ENCODE measurements at regions not wholly inside any gene's neighbourhood (a gene's known extent, or its start where the extent isn't known, plus 50 kb on each side); places are given as distances from the start of the nearest gene placed in this dataset.
"Not testable (repeated sequence)": the region's sequence is repeated elsewhere in the genome, so short reads cannot be mapped to it uniquely, and the experiment has no call there.

DNA sequence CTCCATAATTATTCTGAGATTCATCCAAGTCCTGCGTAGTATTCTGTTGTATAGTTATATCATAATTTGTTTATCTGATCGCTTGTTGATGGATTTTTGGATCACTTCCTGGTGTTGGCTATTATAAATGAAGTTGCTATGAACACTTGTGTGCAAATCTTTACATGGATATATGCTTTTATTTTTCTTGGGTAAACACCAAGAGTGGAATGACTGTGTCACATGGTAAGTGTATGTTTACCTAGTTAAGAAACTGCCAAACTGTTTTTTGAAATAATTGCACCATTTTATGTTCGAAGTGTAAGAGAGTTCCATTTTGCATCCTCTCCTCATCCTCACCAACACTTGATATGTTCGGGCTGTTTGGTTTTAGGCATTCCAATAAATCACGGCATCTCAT lies 360.4 kb upstream of the FRG2C start:
- H3K4me1 Mint-ChIP-seq, result no peaks in the 10 kb centered on the region
- peaks cover 2% of the 10 kb centered on the region for H3K27me3 Mint-ChIP-seq
- no peaks in the 10 kb centered on the region for H3K36me3 Mint-ChIP-seq
- H3K9me3 Mint-ChIP-seq, result peaks cover 0 to 2% (median 1%) of the 10 kb centered on the region in 3 donors
- no peak overlapping the region for H3K27ac Mint-ChIP-seq
- no peak overlapping the region for H3K4me3 Mint-ChIP-seq

- H3K4me3 Mint-ChIP-seq, result no peak overlapping the region
- peaks cover 2% of the 10 kb centered on the region for H3K27me3 Mint-ChIP-seq
- H3K36me3 Mint-ChIP-seq, result no peaks in the 10 kb centered on the region
- peaks cover 0 to 2% (median 0%) of the 10 kb centered on the region in 3 donors for H3K9me3 Mint-ChIP-seq
- H3K4me1 Mint-ChIP-seq, result no peaks in the 10 kb centered on the region
- H3K27ac Mint-ChIP-seq, result no peak overlapping the region
These were observed 358.2 kb upstream of the FRG2C start for GRCh38 chr3:75305901-75306300.

- H3K4me1 Mint-ChIP-seq, H3K27me3 Mint-ChIP-seq, H3K9me3 Mint-ChIP-seq, H3K4me3 Mint-ChIP-seq, H3K27ac Mint-ChIP-seq, H3K36me3 Mint-ChIP-seq: not testable (repeated sequence)
These were observed 352.8 kb upstream of the FRG2C start for GRCh38 chr3:75311306-75311705.

DNA sequence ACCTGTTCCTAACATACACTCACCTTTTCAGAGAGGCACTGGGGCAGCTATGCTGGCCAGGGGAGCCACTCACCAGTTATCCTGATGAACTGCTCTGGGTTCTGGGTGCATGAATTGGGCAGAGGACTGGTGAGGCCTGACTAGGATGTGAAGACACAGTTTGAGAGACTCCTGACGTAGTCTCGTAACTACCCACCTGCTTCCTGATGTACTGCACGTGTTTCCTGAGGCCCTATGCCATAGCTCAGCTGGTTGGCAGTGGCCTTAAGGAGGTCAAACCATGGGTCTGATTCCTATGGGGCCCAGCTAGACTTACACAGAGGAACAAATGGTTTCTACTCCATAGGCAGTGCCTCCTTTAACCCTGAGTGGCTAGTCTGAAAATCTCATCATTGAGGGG lies 351.7 kb upstream of the FRG2C start:
- not testable (repeated sequence) for H3K4me1 Mint-ChIP-seq, H3K36me3 Mint-ChIP-seq, H3K27me3 Mint-ChIP-seq, H3K27ac Mint-ChIP-seq, H3K4me3 Mint-ChIP-seq, H3K9me3 Mint-ChIP-seq

DNA sequence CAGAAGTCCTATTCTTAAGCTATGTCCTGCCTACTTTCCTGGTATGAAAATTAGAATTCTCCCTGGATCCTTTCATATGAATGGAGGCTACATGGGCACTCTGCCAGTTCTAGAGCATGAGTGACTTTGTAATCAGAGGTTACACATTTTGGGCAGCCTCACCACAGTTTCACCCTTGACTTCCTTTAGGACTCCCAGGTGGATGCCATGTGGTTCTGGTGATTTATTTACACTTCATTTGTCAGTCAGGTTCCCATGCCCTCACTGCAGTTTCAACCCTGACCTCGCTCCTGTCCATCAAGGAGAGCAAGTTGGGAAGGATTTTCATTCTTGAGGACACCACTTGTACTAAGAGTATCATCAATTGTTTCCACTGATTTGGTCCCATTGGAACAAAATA lies 344.4 kb upstream of the FRG2C start:
- not testable (repeated sequence) for H3K4me3 Mint-ChIP-seq, H3K9me3 Mint-ChIP-seq, H3K27me3 Mint-ChIP-seq, H3K4me1 Mint-ChIP-seq, H3K36me3 Mint-ChIP-seq, H3K27ac Mint-ChIP-seq

DNA sequence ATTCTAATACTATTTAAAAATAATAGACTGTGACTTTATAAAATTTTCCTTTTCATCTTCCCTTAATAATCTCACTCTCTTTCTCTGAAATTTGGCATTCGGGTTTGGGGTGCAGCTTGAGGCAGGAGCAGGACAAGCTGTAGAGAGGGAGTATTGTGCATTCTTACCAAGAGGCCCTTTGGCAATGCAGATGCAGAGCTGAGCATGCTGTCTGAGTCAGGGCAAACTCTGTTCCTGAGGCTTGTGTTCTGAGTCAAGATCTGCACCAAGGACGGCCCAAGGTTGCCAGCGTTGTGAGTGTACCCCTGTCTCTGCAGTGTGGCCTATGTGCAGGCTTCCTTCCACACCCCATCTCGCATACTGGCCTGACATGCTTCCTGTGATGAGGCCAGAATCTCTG lies 343.8 kb upstream of the FRG2C start:
- H3K4me3 Mint-ChIP-seq, result no peak overlapping the region
- H3K27ac Mint-ChIP-seq, result no peak overlapping the region
- no peaks in the 10 kb centered on the region for H3K36me3 Mint-ChIP-seq
- no peaks in the 10 kb centered on the region for H3K9me3 Mint-ChIP-seq
- peaks cover 2% of the 10 kb centered on the region for H3K27me3 Mint-ChIP-seq
- no peaks in the 10 kb centered on the region for H3K4me1 Mint-ChIP-seq

- peaks cover 2% of the 10 kb centered on the region for H3K27me3 Mint-ChIP-seq
- H3K36me3 Mint-ChIP-seq, result no peaks in the 10 kb centered on the region
- H3K27ac Mint-ChIP-seq, result no peak overlapping the region
- no peak overlapping the region for H3K4me3 Mint-ChIP-seq
- no peaks in the 10 kb centered on the region for H3K9me3 Mint-ChIP-seq
- no peaks in the 10 kb centered on the region for H3K4me1 Mint-ChIP-seq
These were observed 343.1 kb upstream of the FRG2C start for GRCh38 chr3:75321060-75321459.

- H3K4me1 Mint-ChIP-seq, H3K4me3 Mint-ChIP-seq, H3K36me3 Mint-ChIP-seq, H3K27ac Mint-ChIP-seq, H3K9me3 Mint-ChIP-seq, H3K27me3 Mint-ChIP-seq: not testable (repeated sequence)
These were observed 340.2 kb upstream of the FRG2C start for GRCh38 chr3:75323936-75324335.

GRCh38 chr3:75325716-75326115 lies 338.4 kb upstream of the FRG2C start:
- peaks cover 0 to 3% (median 0%) of the 10 kb centered on the region in 3 donors for H3K9me3 Mint-ChIP-seq
- no peaks in the 10 kb centered on the region for H3K36me3 Mint-ChIP-seq
- H3K4me3 Mint-ChIP-seq, result no peak overlapping the region
- H3K4me1 Mint-ChIP-seq, result no peaks in the 10 kb centered on the region
- no peak overlapping the region for H3K27ac Mint-ChIP-seq
- peaks cover 3% of the 10 kb centered on the region for H3K27me3 Mint-ChIP-seq

- Mint-ChIP-seq H3K9me3 (peaks cover 0 to 3% (median 0%) of the 10 kb centered on the region in 3 donors), H3K4me1 (no peaks in the 10 kb centered on the region), H3K27me3 (peaks cover 3% of the 10 kb centered on the region), H3K4me3 (no peak overlapping the region), H3K36me3 (no peaks in the 10 kb centered on the region), H3K27ac (no peak overlapping the region)
These were observed 336.7 kb upstream of the FRG2C start for GRCh38 chr3:75327453-75327852.

DNA sequence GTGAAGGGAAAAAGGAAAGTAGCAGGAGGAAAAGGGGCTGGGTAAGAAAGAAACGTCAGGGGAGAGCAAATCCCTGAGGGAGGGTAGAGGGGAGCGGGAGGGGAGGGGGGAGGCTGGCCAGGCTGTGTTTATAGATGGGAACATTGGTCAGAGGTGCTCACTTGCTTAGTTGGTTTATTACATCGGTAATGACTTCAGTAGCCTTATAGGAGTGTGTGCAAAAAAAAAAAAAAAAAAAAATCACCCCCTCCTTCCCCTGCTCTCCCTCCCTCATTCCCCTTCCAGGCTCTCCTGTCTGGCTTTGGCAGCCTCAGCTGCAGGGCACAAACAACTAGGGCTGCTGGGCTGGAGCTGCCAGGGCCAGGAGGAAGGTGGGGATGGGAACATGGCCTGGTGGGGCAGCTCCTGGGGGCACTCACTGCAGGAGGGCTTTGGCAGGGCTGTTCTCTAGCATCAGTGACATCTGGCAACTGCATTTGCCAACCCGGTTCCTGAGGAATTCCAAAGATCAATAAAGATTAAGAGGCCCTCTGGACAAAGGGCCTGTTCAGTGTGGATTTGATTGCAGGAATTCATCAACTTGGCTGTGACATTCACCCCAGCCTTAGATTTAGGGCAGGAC lies 334.5 kb upstream of the FRG2C start:
- Mint-ChIP-seq H3K36me3 (no peaks in the 10 kb centered on the region), H3K9me3 (peaks cover 0 to 4% (median 3%) of the 10 kb centered on the region in 3 donors), H3K4me1 (no peaks in the 10 kb centered on the region), H3K27me3 (peaks cover 7% of the 10 kb centered on the region), H3K27ac (no peak overlapping the region), H3K4me3 (no peak overlapping the region)

- H3K27me3 Mint-ChIP-seq, H3K36me3 Mint-ChIP-seq, H3K9me3 Mint-ChIP-seq, H3K27ac Mint-ChIP-seq, H3K4me3 Mint-ChIP-seq, H3K4me1 Mint-ChIP-seq: not testable (repeated sequence)
These were observed 333.7 kb upstream of the FRG2C start for GRCh38 chr3:75330446-75330845.

DNA sequence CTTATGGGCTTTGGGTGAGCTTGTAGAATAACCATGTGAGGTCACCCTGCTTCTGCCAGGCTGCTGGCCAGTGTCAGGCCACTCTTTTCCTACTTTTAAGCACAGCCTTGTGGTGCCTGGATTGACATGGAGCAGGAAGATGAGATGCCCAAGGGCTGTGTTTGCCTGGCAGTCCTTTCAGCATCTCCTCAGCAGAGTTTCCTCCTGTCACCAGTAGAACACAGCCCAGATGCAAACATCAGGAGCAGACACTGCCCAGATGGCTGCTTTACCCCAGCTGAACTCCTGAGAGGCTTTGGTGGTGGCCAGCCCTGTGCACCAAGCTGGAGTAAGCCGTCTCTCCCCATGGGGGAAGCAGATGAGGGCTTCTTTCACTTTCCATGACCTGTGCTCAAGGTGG lies 332.0 kb upstream of the FRG2C start:
- not testable (repeated sequence) for H3K4me3 Mint-ChIP-seq, H3K27me3 Mint-ChIP-seq, H3K36me3 Mint-ChIP-seq, H3K4me1 Mint-ChIP-seq, H3K9me3 Mint-ChIP-seq, H3K27ac Mint-ChIP-seq

GRCh38 chr3:75332794-75333193 lies 331.3 kb upstream of the FRG2C start:
- Mint-ChIP-seq H3K9me3 (peaks cover 0 to 4% (median 3%) of the 10 kb centered on the region in 3 donors), H3K36me3 (no peaks in the 10 kb centered on the region), H3K27ac (no peak overlapping the region), H3K27me3 (peaks cover 7% of the 10 kb centered on the region), H3K4me1 (no peaks in the 10 kb centered on the region), H3K4me3 (no peak overlapping the region)

DNA sequence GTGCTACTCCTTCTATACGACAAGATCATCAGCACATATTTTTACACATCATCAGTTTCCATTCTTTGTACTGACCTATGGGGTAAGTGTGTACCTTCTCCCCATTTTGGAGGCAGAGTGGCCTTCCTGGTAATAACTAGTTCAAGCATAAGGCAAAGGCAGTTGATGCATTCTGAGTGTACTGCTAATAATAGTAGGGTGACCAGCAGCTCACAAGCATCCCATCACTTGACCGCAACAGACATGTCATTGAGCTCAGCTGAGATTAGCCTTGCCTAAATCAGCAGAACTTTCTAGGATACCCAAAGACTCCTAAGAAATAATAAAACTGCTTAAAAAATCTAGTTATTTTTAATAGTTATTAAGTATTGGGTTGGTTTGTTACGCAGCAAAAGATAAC lies 329.8 kb upstream of the FRG2C start:
- H3K36me3 Mint-ChIP-seq, result no peaks in the 10 kb centered on the region
- H3K4me1 Mint-ChIP-seq, result no peaks in the 10 kb centered on the region
- H3K4me3 Mint-ChIP-seq, result no peak overlapping the region
- peaks cover 6% of the 10 kb centered on the region for H3K27me3 Mint-ChIP-seq
- no peak overlapping the region for H3K27ac Mint-ChIP-seq
- peaks cover 0 to 4% (median 0%) of the 10 kb centered on the region in 3 donors for H3K9me3 Mint-ChIP-seq

GRCh38 chr3:75337226-75337900 lies 326.8 kb upstream of the FRG2C start:
- Mint-ChIP-seq H3K4me1 (no peaks in the 10 kb centered on the region), H3K9me3 (peaks cover 0 to 6% (median 0%) of the 10 kb centered on the region in 3 donors), H3K27ac (no peak overlapping the region), H3K36me3 (no peaks in the 10 kb centered on the region), H3K27me3 (peaks cover 6% of the 10 kb centered on the region), H3K4me3 (no peak overlapping the region)
